ENCODE measurements at regions not wholly inside any gene's neighbourhood (a gene's known extent, or its start where the extent isn't known, plus 50 kb on each side); places are given as distances from the start of the nearest gene placed in this dataset.

GRCh38 chr2:75820693-75821092 lies 110.0 kb upstream of the GCFC2 start:
- Histone ChIP-seq H3K4me1 (no peaks in the 10 kb centered on the region), H3K36me3 (no peaks in the 10 kb centered on the region), H3K27me3 (no peaks in the 10 kb centered on the region), H3K9me3 (no peaks in the 10 kb centered on the region), H3K4me3 (no peak overlapping the region), H3K27ac (no peak overlapping the region)
- intact Hi-C loops (cut with DNase I): no loop called here
- no peak for DNase-seq (ENCODE audit: low spot score in 2 of 2)
- TF ChIP-seq, protein P1, sequence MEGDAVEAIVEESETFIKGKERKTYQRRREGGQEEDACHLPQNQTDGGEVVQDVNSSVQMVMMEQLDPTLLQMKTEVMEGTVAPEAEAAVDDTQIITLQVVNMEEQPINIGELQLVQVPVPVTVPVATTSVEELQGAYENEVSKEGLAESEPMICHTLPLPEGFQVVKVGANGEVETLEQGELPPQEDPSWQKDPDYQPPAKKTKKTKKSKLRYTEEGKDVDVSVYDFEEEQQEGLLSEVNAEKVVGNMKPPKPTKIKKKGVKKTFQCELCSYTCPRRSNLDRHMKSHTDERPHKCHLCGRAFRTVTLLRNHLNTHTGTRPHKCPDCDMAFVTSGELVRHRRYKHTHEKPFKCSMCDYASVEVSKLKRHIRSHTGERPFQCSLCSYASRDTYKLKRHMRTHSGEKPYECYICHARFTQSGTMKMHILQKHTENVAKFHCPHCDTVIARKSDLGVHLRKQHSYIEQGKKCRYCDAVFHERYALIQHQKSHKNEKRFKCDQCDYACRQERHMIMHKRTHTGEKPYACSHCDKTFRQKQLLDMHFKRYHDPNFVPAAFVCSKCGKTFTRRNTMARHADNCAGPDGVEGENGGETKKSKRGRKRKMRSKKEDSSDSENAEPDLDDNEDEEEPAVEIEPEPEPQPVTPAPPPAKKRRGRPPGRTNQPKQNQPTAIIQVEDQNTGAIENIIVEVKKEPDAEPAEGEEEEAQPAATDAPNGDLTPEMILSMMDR (IDR thresholded peaks at IDR 0.05): no peak

GRCh38 chr2:75810611-75811330 lies 100.1 kb upstream of the GCFC2 start:
- Histone ChIP-seq H3K27ac (no peak overlapping the region), H3K36me3 (no peaks in the 10 kb centered on the region), H3K4me3 (no peak overlapping the region), H3K27me3 (no peaks in the 10 kb centered on the region), H3K4me1 (no peaks in the 10 kb centered on the region), H3K9me3 (no peaks in the 10 kb centered on the region)
- intact Hi-C loops (cut with DNase I): no loop called here
- TF ChIP-seq, protein P1 (IDR thresholded peaks at IDR 0.05): no peak
- DNase-seq (ENCODE audit: low spot score in 2 of 2): no peak

- H3K27ac ChIP-seq: no peak overlapping the region
- intact Hi-C loops (cut with DNase I): no loop called here
- no peaks in the 10 kb centered on the region for H3K9me3 ChIP-seq
- TF ChIP-seq, protein P1 (IDR thresholded peaks at IDR 0.05): no peak
- no peaks in the 10 kb centered on the region for H3K27me3 ChIP-seq
- no peaks in the 10 kb centered on the region for H3K36me3 ChIP-seq
- DNase-seq (ENCODE audit: low spot score in 2 of 2): no peak
- H3K4me1 ChIP-seq: no peaks in the 10 kb centered on the region
- no peak overlapping the region for H3K4me3 ChIP-seq
Measured at GRCh38 chr2:75808793-75809535, 98.2 kb upstream of the GCFC2 start.

- H3K4me3 ChIP-seq: no peak overlapping the region
- intact Hi-C loops (cut with DNase I): no loop called here
- H3K27me3 ChIP-seq: no peaks in the 10 kb centered on the region
- no peaks in the 10 kb centered on the region for H3K9me3 ChIP-seq
- TF ChIP-seq, protein P1 (IDR thresholded peaks at IDR 0.05): no peak
- no peak for DNase-seq (ENCODE audit: low spot score in 2 of 2)
- H3K27ac ChIP-seq: no peak overlapping the region
- no peaks in the 10 kb centered on the region for H3K4me1 ChIP-seq
- H3K36me3 ChIP-seq: no peaks in the 10 kb centered on the region
Measured at GRCh38 chr2:75807992-75808391, 97.3 kb upstream of the GCFC2 start.

DNA sequence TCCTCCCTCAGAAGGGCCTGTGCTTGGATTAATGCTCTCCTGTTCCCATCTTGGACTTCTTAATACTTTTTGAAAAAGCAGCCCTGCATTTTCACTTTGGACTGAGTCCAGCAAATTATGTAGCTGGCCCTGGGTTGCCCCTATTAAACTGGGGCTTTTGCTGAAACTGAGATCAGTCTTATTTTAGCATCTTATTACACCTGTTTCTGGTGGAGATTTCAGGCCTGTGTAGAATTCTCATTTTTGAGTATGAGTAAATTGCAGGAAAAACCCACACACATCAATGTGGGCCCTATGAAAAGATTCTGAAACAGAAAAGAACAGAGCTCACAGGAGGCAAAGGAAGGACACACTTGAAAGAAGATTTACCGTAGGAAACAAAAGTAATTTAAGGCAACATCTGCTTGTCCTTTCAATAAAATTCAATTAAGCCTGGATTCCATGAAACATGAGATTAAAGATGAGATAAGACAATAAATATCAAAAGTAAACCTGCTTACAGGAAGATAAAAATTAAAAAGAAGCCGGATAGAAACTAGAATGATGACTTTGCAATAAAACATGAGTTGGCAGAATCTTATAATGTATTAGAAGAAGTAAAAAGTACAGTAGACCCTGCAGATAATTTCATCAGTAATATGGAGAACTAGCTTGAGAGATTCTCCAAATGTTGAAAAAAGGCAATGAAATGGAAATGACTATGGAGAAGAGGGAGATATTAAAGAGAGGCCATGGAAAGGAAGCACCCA lies 90.7 kb upstream of the GCFC2 start:
- Histone ChIP-seq H3K36me3 (no peaks in the 10 kb centered on the region), H3K4me1 (no peaks in the 10 kb centered on the region), H3K4me3 (no peak overlapping the region), H3K27ac (no peak overlapping the region), H3K27me3 (no peaks in the 10 kb centered on the region), H3K9me3 (no peaks in the 10 kb centered on the region)
- TF ChIP-seq, protein P1 (IDR thresholded peaks at IDR 0.05): no peak
- DNase-seq (ENCODE audit: low spot score in 2 of 2): no peak
- intact Hi-C loops (cut with DNase I): no loop called here

All from ascending aorta (tissue), 2 donors.